ENCODE measurements at regions not wholly inside any gene's neighbourhood (a gene's known extent, or its start where the extent isn't known, plus 50 kb on each side); places are given as distances from the start of the nearest gene placed in this dataset.

DNA sequence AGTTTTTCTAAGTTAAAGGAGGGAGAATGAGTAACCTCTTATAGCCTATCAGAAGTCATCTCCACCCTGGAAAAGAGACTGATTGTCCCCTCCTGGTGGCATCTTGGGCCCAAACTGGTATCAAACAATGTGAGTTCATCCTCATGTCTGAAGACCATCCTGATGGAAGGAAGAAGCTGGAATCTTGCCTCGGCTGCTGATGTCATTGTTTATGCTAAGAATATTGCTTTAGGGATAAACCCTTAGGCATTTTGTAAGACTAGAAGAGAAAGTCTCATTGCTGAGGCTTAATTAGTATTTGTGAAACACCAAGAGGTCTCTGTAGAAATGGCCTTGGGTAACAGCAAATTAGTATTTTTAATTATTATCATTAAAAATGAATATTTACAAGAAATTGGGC lies 65.7 kb upstream of the KCNN2 start:
- Mint-ChIP-seq H3K36me3 (ENCODE audit: unreplicated experiment) (no peaks in the 10 kb centered on the region), H3K27me3 (ENCODE audit: unreplicated experiment) (no peaks in the 10 kb centered on the region), H3K4me3 (ENCODE audit: unreplicated experiment) (no peak overlapping the region), H3K9me3 (ENCODE audit: unreplicated experiment) (peaks cover 3% of the 10 kb centered on the region), H3K27ac (ENCODE audit: unreplicated experiment) (no peak overlapping the region), H3K4me1 (ENCODE audit: unreplicated experiment) (no peaks in the 10 kb centered on the region)
- TF ChIP-seq, protein P1, sequence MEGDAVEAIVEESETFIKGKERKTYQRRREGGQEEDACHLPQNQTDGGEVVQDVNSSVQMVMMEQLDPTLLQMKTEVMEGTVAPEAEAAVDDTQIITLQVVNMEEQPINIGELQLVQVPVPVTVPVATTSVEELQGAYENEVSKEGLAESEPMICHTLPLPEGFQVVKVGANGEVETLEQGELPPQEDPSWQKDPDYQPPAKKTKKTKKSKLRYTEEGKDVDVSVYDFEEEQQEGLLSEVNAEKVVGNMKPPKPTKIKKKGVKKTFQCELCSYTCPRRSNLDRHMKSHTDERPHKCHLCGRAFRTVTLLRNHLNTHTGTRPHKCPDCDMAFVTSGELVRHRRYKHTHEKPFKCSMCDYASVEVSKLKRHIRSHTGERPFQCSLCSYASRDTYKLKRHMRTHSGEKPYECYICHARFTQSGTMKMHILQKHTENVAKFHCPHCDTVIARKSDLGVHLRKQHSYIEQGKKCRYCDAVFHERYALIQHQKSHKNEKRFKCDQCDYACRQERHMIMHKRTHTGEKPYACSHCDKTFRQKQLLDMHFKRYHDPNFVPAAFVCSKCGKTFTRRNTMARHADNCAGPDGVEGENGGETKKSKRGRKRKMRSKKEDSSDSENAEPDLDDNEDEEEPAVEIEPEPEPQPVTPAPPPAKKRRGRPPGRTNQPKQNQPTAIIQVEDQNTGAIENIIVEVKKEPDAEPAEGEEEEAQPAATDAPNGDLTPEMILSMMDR (IDR thresholded peaks at IDR 0.05): no peak
- DNase-seq (ENCODE audit: extremely low spot score, unreplicated experiment): no peak

DNA sequence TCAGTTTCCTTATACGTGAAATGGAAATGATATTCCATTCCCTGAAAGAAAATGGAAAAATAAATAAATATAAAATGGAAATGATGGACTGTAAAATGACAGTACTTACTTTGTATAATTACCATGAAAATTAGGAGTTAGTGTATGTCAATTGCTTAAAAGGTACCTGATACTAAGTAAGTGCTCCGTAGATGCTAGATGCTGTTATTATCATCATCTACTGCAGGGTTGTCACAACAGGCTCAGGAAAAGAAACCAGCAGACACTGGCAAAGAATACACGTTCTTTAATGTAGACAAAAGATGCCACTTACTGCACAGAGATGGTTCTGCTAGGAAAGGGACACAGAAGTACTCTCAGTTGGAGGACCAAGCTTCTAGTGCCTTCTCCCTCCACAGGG lies 64.0 kb upstream of the KCNN2 start:
- H3K27ac Mint-ChIP-seq (ENCODE audit: unreplicated experiment): no peak overlapping the region
- no peaks in the 10 kb centered on the region for H3K4me1 Mint-ChIP-seq (ENCODE audit: unreplicated experiment)
- TF ChIP-seq, protein P1 (IDR thresholded peaks at IDR 0.05): no peak
- peaks cover 3% of the 10 kb centered on the region for H3K9me3 Mint-ChIP-seq (ENCODE audit: unreplicated experiment)
- H3K4me3 Mint-ChIP-seq (ENCODE audit: unreplicated experiment): no peak overlapping the region
- no peak for DNase-seq (ENCODE audit: extremely low spot score, unreplicated experiment)
- H3K36me3 Mint-ChIP-seq (ENCODE audit: unreplicated experiment): no peaks in the 10 kb centered on the region
- H3K27me3 Mint-ChIP-seq (ENCODE audit: unreplicated experiment): no peaks in the 10 kb centered on the region

DNA sequence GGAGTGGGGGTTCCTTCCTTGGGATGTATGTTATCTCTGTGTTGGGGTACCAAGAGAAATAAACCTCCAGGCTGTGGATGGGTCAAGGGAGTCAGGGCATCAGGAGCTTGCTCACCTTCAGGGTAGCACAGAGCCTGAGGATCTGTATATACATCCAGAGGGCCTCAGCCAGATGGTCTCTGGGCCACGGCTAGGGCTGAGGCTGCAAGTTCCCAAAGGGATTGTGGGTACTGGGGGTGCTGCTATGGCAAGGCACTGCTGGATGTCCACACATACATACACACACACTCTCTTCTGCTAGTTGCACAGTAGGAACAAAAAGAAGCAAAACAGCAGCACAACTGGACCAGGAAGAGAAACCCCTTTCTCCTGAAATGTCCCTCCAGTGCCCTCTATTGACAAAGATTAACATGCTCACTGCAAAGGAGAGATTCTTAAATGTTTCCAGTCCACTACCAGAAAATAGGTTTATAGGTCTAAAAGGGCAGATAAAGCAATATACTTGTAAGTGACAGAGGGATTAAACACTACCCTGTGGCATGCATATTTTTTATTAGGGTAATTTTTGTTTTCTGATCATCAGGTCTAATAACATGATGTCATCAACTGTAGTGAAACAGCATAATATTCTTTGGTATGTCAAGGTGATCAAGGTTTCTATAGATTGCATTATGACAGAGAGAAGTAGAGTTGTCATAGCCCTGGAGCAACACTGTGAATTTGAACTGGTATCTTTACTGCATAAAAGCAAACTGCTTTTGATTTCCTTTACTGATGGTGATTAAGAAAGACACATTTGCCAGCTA lies 56.3 kb upstream of the KCNN2 start:
- Mint-ChIP-seq H3K4me1 (ENCODE audit: unreplicated experiment) (no peaks in the 10 kb centered on the region), H3K36me3 (ENCODE audit: unreplicated experiment) (no peaks in the 10 kb centered on the region), H3K27me3 (ENCODE audit: unreplicated experiment) (no peaks in the 10 kb centered on the region), H3K4me3 (ENCODE audit: unreplicated experiment) (no peak overlapping the region), H3K27ac (ENCODE audit: unreplicated experiment) (no peak overlapping the region), H3K9me3 (ENCODE audit: unreplicated experiment) (no peaks in the 10 kb centered on the region)
- DNase-seq (ENCODE audit: extremely low spot score, unreplicated experiment): no peak
- TF ChIP-seq, protein P1 (IDR thresholded peaks at IDR 0.05): peak; percentile 78

DNA sequence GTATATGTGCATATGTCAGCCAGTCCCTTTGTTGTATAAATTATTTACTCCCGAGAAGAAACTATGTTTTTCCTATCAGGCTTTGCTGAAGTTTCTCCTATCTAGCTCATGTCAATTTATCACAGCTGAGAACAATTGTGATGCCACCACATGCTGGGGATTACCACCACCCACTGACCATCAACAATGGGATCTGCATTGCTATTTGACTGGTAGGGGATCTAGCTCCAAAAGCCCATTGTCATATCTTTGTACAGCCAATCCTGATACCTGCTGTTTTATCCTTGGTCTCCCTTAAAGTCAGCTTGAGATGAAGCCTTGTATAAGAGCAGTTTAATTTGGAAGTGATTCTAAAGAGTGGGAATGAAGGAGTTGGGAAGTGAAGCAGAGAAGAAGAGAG lies 53.9 kb upstream of the KCNN2 start:
- Mint-ChIP-seq H3K4me3 (ENCODE audit: unreplicated experiment) (no peak overlapping the region), H3K36me3 (ENCODE audit: unreplicated experiment) (no peaks in the 10 kb centered on the region), H3K27me3 (ENCODE audit: unreplicated experiment) (no peaks in the 10 kb centered on the region), H3K27ac (ENCODE audit: unreplicated experiment) (no peak overlapping the region), H3K9me3 (ENCODE audit: unreplicated experiment) (no peaks in the 10 kb centered on the region), H3K4me1 (ENCODE audit: unreplicated experiment) (peaks cover 7% of the 10 kb centered on the region)
- DNase-seq (ENCODE audit: extremely low spot score, unreplicated experiment): no peak
- TF ChIP-seq, protein P1 (IDR thresholded peaks at IDR 0.05): no peak

DNA sequence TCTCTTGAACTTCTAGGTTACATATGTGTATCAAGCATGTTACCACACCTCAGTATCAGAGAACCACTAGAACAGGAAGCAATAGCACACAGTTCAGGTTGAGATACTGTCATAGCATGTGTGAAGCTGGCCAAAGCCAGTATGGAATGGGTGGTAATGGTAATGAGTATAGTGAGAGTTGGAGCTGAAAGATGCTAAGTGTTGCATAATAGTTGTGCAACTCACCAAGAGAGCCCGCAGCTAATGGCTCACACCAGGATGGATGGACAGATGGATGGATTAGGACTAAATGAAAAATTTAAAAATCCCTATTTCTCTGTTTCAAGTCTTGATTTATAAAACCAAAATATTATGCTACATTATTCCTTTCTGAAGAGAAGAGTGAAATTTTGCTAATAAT lies 53.4 kb upstream of the KCNN2 start:
- Mint-ChIP-seq H3K4me1 (ENCODE audit: unreplicated experiment) (peaks cover 7% of the 10 kb centered on the region), H3K27ac (ENCODE audit: unreplicated experiment) (no peak overlapping the region), H3K36me3 (ENCODE audit: unreplicated experiment) (no peaks in the 10 kb centered on the region), H3K4me3 (ENCODE audit: unreplicated experiment) (no peak overlapping the region), H3K9me3 (ENCODE audit: unreplicated experiment) (no peaks in the 10 kb centered on the region), H3K27me3 (ENCODE audit: unreplicated experiment) (no peaks in the 10 kb centered on the region)
- TF ChIP-seq, protein P1 (IDR thresholded peaks at IDR 0.05): no peak
- no peak for DNase-seq (ENCODE audit: extremely low spot score, unreplicated experiment)

Measured in osteocyte (in vitro differentiated cells).